Esophagus muscularis mucosa (tissue), 4 donors: ENCODE measurements at regions not wholly inside any gene's neighbourhood (a gene's known extent, or its start where the extent isn't known, plus 50 kb on each side); places are given as distances from the start of the nearest gene placed in this dataset.

Experiments used
- CTCF ChIP-seq, 3 experiments: fragments of 200-600 bp in 2 of 3; fragments of 450-650 bp in 1 of 3; sonication (generic) in 2 of 3; IDR thresholded peaks; one replicate each; pipeline ENCODE4 v1.5.1; 2017 to 2019; ENCODE audit warnings: antibody characterized with exemption in 3 of 3, mild to moderate bottlenecking in 2 of 3, moderate library complexity in 1 of 3
- EP300 ChIP-seq: sonication (generic); formaldehyde crosslinking; IDR thresholded peaks from one replicate; pipeline ENCODE4 v1.6.1; 2017; ENCODE audit warnings: antibody characterized with exemption
- POLR2A ChIP-seq: fragments of 450-650 bp; IDR thresholded peaks from one replicate; pipeline ENCODE4 v1.6.1; 2017; ENCODE audit warnings: antibody characterized with exemption, moderate library complexity, mild to moderate bottlenecking, low read depth

GRCh38 chr4:37023996-37024395, 220.5 kb upstream of the NWD2 start:
- TF ChIP-seq CTCF (IDR thresholded peaks at IDR 0.05): no peak
- TF ChIP-seq EP300: no peak
- TF ChIP-seq POLR2A: no peak
